Pons (tissue), 1 donor: ENCODE measurements at regions not wholly inside any gene's neighbourhood (a gene's known extent, or its start where the extent isn't known, plus 50 kb on each side); places are given as distances from the start of the nearest gene placed in this dataset.

ENCODE experiments used
- DNase-seq: peaks from one replicate; pipeline ENCODE4 v3.0.0-alpha.2; 2016; ENCODE audit warnings: low spot score

DNA sequence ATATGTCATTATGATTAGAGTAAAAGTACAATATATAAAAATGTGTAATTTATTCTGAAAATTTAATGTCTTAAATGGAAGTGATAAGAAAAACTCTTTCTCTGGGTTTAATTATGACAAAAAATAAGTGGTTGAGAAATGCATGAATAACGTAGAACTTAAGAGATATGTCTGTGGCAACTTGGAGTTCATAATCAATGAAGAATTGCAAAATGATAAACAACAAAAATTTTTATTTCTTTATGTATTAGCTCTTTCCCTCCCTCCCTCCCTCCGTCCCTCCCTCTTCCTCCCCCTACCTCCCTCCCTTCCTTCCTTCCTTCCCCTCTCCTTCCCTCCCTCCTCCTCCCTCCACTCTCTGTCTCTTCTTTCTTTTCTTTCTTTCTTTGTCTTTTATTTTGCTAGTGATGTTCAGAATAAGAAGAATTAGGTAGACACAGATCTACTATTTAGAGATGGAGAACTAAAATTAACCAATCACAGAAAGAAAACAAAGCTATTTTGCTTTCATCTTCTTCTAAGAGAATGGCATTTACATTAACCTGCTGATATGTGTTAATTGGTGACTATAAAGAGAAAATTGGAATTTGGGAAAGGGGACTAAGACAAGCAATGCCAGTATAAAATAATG is 96.3 kb upstream of the PDC start:
- no peak for DNase-seq

DNA sequence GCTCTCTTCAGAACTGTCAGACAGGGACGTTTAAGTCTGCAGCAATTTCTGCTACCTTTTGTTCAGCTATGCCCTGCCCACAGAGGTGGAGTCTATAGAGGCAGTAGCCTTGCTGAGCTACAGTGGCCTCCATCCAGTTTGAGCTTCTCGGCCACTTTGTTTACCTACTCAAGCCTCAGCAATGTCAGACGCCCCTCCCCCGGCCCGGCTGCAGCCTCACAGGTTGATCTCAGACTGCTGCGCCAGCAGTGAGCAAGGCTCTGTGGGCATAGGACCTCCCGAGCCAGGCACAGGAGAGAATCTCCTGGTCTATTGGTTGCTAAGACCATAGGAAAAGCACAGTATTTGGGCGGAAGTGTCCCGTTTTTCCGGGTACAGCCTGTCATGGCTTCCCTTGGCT is 89.9 kb upstream of the PDC start:
- no peak for DNase-seq

DNA sequence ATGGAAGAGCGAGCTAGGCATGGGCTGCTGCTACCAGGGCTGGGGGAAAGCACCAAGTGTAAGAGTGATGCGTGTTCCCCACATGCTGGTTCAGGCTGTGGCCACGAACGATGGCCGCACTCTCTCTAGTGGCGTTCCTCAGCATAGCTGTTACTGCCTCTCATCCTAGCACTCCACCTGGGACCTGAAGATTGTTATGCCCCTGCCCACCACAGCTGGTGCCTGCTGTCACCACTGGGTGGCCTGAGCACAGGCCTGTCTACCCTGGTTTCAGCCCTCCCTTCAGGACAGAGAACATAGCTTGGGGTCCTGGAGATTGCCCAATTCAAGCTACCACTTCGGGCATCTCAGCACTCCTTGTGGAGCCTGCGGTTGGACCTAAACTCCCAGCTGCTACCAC is 80.1 kb upstream of the PDC start:
- no peak for DNase-seq

DNA sequence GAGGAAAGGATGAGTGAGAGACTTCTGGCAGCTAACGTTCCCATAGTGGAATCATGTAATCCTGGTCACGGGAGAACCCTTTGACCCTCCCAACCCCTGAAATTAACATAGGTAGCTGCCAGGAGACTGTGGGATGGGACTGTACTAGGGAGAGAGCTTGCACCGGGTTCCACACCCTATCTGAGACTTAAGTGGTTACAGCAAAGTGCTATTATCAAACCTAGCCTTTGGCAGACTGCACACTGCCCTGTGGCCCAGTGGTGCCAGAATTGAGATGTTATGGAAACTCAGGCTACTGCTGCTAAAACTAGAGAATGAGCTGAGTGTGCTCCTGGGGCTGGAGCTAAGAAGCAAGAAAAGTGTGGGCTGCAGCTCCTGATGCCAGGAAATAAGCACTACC is 79.6 kb upstream of the PDC start:
- DNase-seq, result no peak

DNA sequence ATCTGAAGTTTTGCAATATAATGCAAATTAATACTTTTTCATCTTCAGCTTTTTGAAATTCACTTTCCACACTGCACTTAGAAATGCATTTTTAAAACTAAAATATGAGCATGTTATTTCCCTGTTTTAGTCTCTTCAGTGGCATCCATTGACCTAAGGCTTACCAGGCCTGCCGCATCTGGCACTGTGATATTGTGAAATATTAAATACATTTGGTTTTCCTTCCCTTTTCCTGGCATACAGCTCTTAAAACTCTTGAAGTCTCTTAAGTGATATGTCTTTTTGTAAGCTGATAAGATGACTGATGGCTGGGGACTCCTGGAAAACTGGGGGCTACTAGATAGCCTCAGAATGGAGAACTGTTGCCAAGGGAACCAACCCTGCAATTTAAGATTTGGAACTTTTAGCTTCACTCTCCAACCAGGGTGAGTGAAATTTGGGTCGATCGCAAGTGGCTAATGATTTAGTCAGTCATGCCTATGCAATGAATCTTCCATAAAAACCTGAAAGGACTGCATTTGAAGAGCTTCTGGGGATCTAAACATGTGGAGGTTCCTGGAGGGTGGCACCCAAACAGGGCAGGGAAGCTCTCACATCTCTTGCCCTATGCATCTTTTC is 75.5 kb upstream of the PDC start:
- no peak for DNase-seq

DNA sequence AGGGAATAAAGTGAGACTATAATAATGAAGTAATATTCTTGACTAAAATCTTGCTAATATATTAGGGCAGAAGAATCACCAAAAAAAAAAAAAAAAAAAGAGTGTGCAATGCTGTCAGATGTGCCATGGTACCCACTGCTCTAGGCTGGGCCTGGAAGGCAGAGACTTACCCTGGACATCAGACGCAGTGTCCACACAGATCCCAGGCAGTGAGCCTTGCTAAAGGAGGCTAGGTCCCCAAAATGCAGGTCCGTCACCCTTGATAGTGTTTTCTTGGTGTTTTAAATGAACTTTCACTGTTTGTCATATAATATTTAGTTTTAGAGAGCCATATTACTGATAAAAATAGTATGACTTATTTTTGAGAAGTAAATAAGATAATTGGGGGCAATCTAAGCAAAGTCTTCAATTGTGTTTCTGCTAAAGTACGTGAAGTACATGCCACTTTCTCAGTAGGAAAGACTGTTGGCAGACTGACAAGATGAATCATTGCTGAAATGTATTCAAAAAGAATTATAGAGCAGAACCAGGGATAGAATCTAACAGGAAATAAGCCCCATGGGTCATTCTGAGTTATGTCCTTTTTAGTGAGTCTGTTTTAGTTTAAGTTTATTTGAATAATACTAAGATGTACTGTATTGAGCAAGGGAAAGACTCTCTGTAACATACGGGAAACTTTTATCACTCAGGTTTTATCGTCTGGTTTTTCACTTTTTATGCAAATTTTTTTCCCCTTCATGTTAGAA is 74.6 kb upstream of the PDC start:
- DNase-seq, result peak; percentile 8

DNA sequence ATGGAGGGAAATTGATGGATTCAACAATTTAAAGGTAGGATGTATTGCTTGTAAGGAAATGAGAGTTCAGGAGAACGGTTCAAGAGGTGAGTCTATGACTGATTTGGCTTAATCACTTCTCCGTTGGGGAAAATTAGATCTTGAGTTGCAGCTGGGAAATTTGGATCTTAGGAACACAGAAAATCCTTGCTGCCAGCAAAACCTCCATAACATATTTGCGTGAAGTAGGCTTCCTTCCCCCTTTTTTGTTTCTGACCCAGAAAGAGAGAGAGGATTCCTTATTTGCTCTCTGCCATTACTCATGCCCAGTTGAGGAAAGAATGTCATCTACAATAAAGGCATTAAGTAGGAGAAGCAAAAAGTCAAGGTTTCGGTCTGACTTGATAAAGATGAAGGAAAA is 73.5 kb upstream of the PDC start:
- no peak for DNase-seq

DNA sequence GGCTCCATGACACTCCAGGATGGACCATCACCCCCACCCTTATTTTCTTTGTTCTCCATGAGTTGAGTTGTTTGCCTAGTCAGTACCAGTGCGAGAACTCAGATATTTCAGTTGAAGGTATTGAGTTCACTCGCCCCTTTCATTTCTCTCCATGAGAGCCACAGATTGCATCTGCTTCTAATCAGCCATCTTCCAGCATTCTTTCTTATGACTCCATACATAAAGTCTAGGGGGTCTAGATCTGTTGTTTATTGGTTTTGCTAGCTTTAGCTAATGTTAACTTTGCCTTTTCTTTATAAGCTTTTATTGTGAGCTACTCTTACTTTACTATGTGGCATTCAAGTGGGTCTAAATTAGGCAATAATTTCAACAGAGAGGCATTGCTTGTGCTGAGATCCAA is 71.6 kb upstream of the PDC start:
- no peak for DNase-seq

DNA sequence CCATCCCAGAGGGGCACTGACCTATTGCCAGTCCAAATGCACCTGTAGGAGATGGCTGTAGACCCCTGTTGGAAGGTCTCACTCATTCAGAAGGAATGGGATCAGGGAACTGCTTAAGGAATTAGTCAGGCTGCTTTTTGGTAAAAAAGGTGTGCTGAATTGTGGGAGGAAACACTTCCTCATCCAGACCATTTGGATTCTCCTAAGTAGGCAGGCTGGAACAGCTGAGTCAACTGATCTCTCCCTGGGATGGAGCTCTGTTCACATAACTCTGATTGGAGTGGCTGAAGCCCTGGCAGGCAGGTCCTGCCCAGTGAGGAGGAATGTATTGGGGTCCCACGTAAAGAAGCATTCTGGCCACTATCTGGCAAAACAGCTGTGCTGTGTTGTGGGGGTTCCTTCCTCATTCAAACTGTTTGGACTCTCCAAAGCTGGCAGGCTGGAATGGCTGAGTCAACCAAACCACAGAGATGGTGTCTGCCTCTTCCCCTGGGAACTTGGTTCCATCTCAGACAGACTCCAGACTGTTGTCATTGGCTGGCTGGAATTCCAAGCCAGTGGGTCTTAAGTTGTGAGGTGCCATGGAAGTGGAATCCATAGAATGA is 70.7 kb upstream of the PDC start:
- DNase-seq, result no peak

DNA sequence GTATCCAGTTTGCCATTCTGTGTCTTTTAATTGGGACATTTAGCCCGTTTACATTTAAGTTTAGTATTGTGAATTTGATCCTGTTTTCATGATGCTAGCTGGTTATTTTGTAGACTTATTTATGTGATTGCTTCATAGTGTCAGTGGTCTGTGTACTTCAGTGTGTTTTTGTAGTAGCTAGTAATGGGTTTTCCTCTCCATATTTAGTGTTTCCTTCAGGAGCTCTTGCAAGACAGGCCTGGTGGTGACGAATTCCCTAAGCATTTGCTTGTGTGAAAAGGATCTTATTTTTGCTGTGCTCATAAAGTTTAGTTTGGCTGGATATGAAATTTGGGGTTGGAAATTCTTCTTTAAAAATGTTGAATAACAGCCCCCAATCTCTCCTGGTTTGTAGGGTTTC is 69.2 kb upstream of the PDC start:
- no peak for DNase-seq

DNA sequence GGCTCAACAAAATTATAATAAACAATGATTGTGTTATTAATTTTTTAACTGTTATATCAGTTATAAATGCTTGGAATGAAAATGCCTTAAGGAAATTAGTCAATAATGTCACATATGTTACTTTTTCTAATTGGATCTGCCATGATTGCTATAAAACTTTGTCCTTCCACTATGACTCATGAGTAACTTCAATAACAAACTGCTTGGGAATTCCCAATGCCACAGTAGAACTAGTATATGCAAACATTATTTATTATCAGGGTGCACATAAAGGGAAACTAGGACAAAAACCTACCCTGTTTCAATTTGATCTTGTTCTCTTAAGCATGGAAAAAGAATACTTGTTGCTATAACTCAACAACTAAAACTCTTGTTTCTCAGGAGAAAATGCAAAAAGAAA is 59.1 kb upstream of the PDC start:
- no peak for DNase-seq

DNA sequence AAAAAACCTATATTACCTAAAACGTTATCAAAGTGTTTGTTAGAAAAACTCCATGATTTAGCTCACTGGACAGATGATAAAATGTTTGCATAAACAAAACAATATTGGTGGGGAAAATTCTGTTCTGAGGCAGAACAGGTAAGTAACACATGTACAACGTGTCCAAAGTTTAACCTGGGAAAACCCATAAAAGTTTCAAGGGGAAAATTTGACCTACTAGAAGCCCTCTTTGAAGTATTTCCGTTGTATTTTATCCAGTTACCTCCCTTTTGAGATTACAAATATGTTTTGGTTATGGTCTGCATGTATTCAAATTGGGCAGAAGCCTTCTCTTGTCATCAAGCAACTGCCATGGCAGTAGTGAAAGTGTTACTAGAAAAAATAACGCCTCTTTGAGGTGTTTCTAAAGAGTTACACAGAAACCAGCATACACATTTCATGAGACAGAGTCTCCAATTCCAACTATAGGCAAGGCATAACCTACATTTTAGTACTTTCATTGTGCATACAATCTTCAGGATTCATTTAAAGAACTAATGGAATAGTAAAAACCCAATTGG is 58.0 kb upstream of the PDC start:
- DNase-seq, result no peak

DNA sequence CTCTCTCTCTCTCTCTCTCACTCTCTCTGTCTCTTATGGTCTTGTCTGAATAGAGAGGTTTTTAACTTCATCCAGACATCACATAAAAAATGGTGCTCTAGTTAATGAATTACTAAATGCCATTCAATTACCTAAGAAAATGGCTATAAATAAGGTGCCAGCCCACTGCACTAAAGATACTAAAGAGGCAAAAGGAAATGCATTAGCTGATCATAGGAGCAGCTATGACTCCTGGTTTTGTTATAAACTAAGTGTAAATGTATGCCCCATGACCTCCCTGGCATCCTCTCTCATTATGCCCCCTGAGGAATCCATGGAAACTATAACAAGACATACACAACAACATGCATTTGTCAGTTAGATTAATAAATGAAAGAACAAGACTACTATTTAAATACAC is 57.5 kb upstream of the PDC start:
- DNase-seq, result no peak

DNA sequence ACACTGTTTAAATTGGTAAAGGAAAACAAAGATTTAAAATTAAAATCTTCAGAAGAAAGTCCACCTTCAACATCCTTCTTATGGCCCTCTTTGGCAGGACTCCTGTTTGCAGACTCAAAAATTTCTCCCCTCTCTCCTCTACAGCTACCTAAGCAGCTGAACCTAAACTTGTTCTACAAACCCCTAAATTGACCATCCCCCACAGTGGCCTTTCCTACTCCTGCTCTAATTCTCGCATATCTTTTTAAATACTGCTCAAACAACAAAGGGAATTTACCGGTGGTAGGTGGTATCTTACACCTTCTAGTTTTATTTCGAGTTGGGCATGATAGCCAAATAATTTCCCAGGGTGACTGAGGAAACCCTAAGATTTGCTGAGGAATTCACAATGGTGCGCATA is 53.5 kb upstream of the PDC start:
- DNase-seq, result no peak

DNA sequence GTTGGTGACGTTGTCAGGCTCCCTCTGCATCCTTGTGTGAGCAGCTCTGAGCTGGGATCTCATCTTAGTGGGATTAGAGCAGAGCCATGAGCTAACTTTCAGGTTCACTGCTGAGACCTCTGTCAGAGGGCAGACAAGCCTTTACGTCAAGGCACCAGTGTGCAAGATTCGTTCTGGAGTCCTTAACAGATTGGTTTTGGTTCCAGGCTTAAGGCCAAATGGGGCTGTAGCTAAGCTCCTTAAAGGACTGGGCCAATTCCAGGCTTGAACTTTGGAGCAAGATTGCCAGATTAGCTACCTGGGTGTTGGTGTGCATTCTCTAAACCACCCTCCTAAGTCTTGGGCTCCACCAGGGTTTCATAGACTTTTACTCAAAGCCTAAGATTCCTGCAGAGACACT is 52.6 kb upstream of the PDC start:
- DNase-seq, result no peak

DNA sequence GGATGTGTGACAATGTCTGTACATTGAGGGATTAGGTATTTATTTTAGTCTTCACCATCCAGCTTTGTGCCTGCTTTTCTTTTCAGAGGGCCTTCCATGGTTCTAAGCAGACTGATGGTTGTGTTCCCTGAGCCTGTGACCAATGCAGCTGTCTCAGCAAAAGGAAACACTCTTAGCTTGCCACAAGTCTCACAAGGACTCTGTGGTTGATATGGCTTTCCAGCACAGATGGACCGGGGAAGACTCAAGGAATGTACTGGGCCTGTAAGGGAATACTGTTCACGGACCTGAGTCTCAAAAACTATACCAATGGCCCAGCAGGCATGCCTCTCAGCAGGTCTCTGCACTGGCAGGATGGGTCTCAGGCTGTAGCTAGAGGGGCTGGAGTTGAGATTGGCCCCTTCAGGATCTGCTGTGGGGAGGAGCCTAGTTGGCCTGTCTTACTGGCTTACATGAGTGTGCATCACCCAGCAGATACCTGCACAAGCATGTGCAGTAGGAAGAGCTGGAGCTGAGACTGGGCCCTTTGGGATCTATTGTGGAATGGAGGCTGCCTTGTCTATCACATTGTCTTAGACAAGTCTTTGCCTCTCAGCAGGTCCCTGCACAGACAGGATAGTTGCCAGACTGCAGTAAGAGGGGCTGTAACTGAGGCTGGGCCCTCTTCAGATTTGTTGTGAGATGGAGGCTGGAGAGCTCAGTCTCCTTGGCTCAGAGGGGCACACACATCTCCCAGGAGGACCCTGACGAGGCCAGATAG is 52.0 kb upstream of the PDC start:
- DNase-seq, result no peak

DNA sequence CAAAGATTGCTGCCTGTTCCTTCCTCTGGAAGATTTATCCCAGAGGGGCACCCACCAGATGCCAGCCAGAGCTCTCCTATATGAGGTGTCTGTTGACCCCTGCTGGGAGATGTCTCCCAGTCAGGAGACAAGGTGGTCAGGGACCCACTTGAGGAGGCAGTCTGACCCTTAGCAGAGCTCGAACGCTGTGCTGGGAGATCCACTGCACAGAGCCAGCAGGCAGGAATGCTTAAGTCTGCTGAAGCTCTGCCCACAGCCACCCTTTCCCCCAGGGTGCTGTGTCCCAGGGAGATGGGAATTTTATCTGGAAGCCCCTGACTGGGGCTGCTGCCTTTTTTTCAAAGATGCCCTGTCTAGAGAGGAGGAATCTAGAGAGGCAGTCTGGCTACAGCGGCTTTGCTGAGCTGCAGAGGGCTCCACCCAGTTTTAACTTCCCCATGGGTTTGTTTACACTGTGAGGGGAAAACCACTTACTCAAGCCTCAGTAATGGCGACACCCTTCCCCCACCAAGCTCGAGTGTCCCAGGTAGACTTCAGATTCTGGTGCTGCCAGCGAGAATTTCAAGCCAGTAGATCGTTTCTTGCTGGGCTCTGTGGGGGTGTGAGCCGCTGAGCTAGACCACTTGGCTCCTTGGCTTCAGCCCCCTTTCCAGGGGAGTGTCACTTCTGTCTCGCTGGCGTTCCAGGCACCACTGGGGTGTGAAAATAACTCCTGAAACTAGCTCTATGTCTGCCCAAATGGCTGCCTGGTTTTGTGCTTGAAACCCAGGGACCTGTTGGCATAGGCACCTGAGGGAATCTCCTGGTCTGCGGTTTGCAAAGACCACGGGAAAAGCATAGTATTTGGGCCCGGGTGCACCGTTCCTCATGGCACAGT is 51.1 kb upstream of the PDC start:
- DNase-seq, result no peak
